Smooth muscle cell (in vitro differentiated cells): ENCODE measurements at regions not wholly inside any gene's neighbourhood (a gene's known extent, or its start where the extent isn't known, plus 50 kb on each side); places are given as distances from the start of the nearest gene placed in this dataset.

Experiments used
- DNase-seq: peaks from one replicate; lab custom pipeline; 2025; ENCODE audit not compliant: unreplicated experiment; lab: John Stamatoyannopoulos, UW
- H2AFZ ChIP-seq: fragments of 200-600 bp; sonication (generic); 2 replicates; pipeline ENCODE4 v1.6.0; 2016; ENCODE audit warnings: antibody characterized with exemption, low read depth, mild to moderate bottlenecking
- H3F3A ChIP-seq: fragments of 200-600 bp; sonication (generic); 2 replicates; pipeline ENCODE4 v1.6.0; 2017; ENCODE audit warnings: antibody characterized with exemption, low read depth
- H3K27ac ChIP-seq: fragments of 200-600 bp; sonication (generic); 2 replicates; pipeline ENCODE4 v1.5.1; 2016; ENCODE audit warnings: low read depth, mild to moderate bottlenecking
- H3K27me3 ChIP-seq: fragments of 200-600 bp; sonication (generic); 2 replicates; pipeline ENCODE4 v1.6.1; 2016; ENCODE audit warnings: low read depth, mild to moderate bottlenecking
- H3K36me3 ChIP-seq: fragments of 200-600 bp; sonication (generic); 2 replicates; pipeline ENCODE4 v1.5.1; 2016; ENCODE audit warnings: low read depth
- H3K4me1 ChIP-seq: fragments of 200-600 bp; sonication (generic); 2 replicates; pipeline ENCODE4 v1.5.1; 2016; ENCODE audit warnings: low read depth
- H3K4me2 ChIP-seq: fragments of 200-600 bp; sonication (generic); 2 replicates; pipeline ENCODE4 v1.6.0; 2016; ENCODE audit warnings: mild to moderate bottlenecking
- H3K4me3 ChIP-seq: fragments of 200-600 bp; sonication (generic); 2 replicates; pipeline ENCODE4 v1.5.1; 2016; ENCODE audit warnings: mild to moderate bottlenecking
- H3K79me2 ChIP-seq: fragments of 200-600 bp; sonication (generic); 2 replicates; pipeline ENCODE4 v1.6.0; 2016; ENCODE audit warnings: low read depth, mild to moderate bottlenecking
- H3K9ac ChIP-seq: fragments of 200-600 bp; sonication (generic); 2 replicates; pipeline ENCODE4 v1.6.0; 2016; ENCODE audit warnings: low read depth
- H3K9me3 ChIP-seq: fragments of 200-600 bp; sonication (generic); replicated peaks from 2 replicates; pipeline ENCODE4 v1.5.1; 2016; ENCODE audit warnings: low read depth
- H4K20me1 ChIP-seq: fragments of 200-600 bp; sonication (generic); 2 replicates; pipeline ENCODE4 v1.6.0; 2016; ENCODE audit warnings: low read depth
- CTCF ChIP-seq: fragments of 200-600 bp; sonication (generic); IDR thresholded peaks from 2 replicates; pipeline ENCODE4 v1.5.1; 2017; ENCODE audit warnings: borderline replicate concordance, mild to moderate bottlenecking, antibody characterized with exemption; ENCODE audit not compliant: insufficient read depth, poor library complexity, severe bottlenecking
- WGBS: methylation state at CpG from one replicate; pipeline ENCODE4 v1.1.7; 2016; ENCODE audit warnings: low lambda C conversion rate; 5-methylcytosine and 5-hydroxymethylcytosine counted together

- no peaks in the 10 kb centered on the region for H3K36me3 ChIP-seq
- H2AFZ ChIP-seq = no peak overlapping the region
- no peak overlapping the region for H3K4me3 ChIP-seq
- no peaks in the 10 kb centered on the region for H4K20me1 ChIP-seq
- no peak overlapping the region for H3K27ac ChIP-seq
- no peaks in the 10 kb centered on the region for H3F3A ChIP-seq
- TF ChIP-seq CTCF = no peak
- no peaks in the 10 kb centered on the region for H3K27me3 ChIP-seq
- no peak for DNase-seq
- no peak overlapping the region for H3K9ac ChIP-seq
- H3K79me2 ChIP-seq = no peaks in the 10 kb centered on the region
- no peaks in the 10 kb centered on the region for H3K4me1 ChIP-seq
- no peak overlapping the region for H3K4me2 ChIP-seq
- H3K9me3 ChIP-seq = no peaks in the 10 kb centered on the region
- WGBS = 86% methylated on average over 8 of the region's 8 CpGs
Observed at GRCh38 chr22:46029036-46029435, 52.1 kb upstream of the WNT7B start.

- H3K4me3 ChIP-seq = no peak overlapping the region
- no peak for DNase-seq
- no peak overlapping the region for H3K4me2 ChIP-seq
- H3K27me3 ChIP-seq = no peaks in the 10 kb centered on the region
- no peak for TF ChIP-seq CTCF
- no peak overlapping the region for H2AFZ ChIP-seq
- H3K79me2 ChIP-seq = no peaks in the 10 kb centered on the region
- H3F3A ChIP-seq = no peaks in the 10 kb centered on the region
- WGBS = 92% methylated on average over 6 of the region's 6 CpGs
- no peak overlapping the region for H3K27ac ChIP-seq
- H3K4me1 ChIP-seq = peaks cover under 1% of the 10 kb centered on the region
- no peaks in the 10 kb centered on the region for H3K9me3 ChIP-seq
- H4K20me1 ChIP-seq = no peaks in the 10 kb centered on the region
- H3K36me3 ChIP-seq = no peaks in the 10 kb centered on the region
- H3K9ac ChIP-seq = no peak overlapping the region
Observed at GRCh38 chr22:46029574-46030200, 52.7 kb upstream of the WNT7B start.

GRCh38 chr22:46030231-46030880 is 53.4 kb upstream of the WNT7B start:
- H3K36me3 ChIP-seq = no peaks in the 10 kb centered on the region
- H3K4me1 ChIP-seq = peaks cover 7% of the 10 kb centered on the region
- no peak overlapping the region for H3K9ac ChIP-seq
- 92% methylated on average over 11 of the region's 11 CpGs for WGBS
- no peak overlapping the region for H3K4me3 ChIP-seq
- H3K27ac ChIP-seq = no peak overlapping the region
- H3K9me3 ChIP-seq = no peaks in the 10 kb centered on the region
- H2AFZ ChIP-seq = no peak overlapping the region
- DNase-seq = no peak
- H3F3A ChIP-seq = no peaks in the 10 kb centered on the region
- no peak for TF ChIP-seq CTCF
- no peak overlapping the region for H3K4me2 ChIP-seq
- H3K27me3 ChIP-seq = no peaks in the 10 kb centered on the region
- H4K20me1 ChIP-seq = no peaks in the 10 kb centered on the region
- H3K79me2 ChIP-seq = no peaks in the 10 kb centered on the region

GRCh38 chr22:46031066-46031465 is 54.1 kb upstream of the WNT7B start:
- TF ChIP-seq CTCF = no peak
- peaks cover 7% of the 10 kb centered on the region for H3K4me1 ChIP-seq
- no peaks in the 10 kb centered on the region for H3K79me2 ChIP-seq
- 92% methylated on average over 13 of the region's 13 CpGs for WGBS
- H3K4me3 ChIP-seq = no peak overlapping the region
- no peaks in the 10 kb centered on the region for H3K9me3 ChIP-seq
- no peak for DNase-seq
- no peak overlapping the region for H3K27ac ChIP-seq
- no peaks in the 10 kb centered on the region for H3K27me3 ChIP-seq
- H4K20me1 ChIP-seq = no peaks in the 10 kb centered on the region
- H3K4me2 ChIP-seq = no peak overlapping the region
- no peaks in the 10 kb centered on the region for H3F3A ChIP-seq
- H3K9ac ChIP-seq = no peak overlapping the region
- no peaks in the 10 kb centered on the region for H3K36me3 ChIP-seq
- H2AFZ ChIP-seq = no peak overlapping the region
